ENCODE measurements at regions not wholly inside any gene's neighbourhood (a gene's known extent, or its start where the extent isn't known, plus 50 kb on each side); places are given as distances from the start of the nearest gene placed in this dataset.
"Not testable (repeated sequence)": the region's sequence is repeated elsewhere in the genome, so short reads cannot be mapped to it uniquely, and the experiment has no call there.

DNA sequence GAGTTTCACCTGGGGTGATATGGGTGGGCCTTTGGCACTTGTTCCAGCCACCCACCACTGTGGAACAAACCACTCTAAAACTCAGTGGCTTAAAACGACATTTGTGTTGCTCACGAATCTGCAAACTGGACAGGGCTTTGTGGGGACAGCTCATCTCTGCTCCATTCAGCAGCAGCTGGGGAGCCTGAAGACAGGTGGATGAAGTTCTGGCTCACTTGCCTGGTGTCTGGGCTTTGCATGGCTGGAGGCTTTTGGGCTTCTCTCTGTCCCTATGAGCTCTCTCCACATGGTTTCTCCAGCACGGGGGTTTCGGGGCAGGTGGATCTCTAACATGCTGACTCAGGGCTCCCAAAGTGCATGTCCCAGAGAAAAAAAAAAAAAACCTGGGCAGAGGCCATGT is 93.0 kb upstream of the GLI2 start:
- no peak for DNase-seq (ENCODE audit: low read depth, low spot score)
- no peak overlapping the region for H3K4me3 ChIP-seq (ENCODE audit: low read length)

DNA sequence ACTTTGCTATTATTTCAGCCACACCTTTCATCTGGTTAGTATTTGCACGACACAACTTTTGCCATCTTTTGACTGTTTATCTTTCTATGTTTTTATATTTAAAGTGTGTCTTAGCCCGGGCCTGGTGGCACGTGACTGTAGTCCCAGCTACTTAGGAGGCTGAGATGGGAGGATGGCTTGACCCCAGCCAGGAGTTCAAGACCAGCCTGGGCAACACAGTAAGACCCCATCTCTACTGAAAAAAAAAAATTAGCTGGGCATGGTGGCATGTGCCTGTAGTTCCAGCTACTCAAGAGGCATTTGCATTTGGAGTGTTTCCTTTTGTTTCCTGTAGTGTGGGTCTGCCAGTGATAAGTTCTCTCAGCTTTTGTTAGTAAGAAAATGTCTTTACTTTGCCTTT is 88.7 kb upstream of the GLI2 start:
- DNase-seq (ENCODE audit: low read depth, low spot score): no peak

DNA sequence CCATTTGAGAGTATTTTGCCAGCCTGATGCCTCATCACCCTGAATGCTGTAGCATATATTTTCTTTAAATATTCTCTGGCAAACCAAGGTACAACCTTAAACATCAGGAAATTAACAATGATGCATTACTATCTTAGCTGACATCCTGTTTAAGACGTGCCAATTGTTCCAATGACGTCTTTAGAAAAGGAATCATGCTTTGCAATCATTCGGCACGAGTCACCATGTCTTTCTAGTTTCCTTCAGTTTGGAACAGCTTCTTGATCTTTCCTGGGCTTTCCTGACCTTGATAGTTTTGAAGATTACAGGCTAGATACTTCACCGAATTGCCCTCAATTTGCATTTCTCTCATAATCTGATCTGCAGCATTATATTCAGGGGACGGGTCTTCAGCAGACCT is 88.2 kb upstream of the GLI2 start:
- DNase-seq (ENCODE audit: low read depth, low spot score): no peak
- no peak overlapping the region for H3K4me3 ChIP-seq (ENCODE audit: low read length)

More for the DNA sequence above, 88.7 kb upstream of the GLI2 start:
- H3K4me3 ChIP-seq (ENCODE audit: low read length): no peak overlapping the region

DNA sequence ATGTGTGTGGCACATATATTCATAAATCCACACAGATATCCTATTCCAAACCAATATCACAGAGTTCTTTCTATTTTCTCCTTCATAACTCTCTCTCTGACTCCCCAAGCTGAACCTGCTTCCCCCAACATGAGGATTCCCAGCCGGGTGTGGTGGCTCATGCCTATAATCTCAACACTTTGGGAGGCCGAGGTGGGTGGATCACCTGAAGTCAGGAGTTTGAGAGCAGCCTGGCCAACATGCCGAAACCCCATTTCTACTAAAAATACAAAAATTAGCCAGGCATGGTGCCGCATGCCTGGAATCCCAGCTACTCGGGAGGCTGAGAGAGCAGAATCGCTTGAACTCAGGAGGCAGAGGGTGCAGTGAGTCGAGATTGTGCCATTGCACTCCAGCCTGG is 86.3 kb upstream of the GLI2 start:
- DNase-seq (ENCODE audit: low read depth, low spot score); H3K4me3 ChIP-seq (ENCODE audit: low read length): not testable (repeated sequence)

DNA sequence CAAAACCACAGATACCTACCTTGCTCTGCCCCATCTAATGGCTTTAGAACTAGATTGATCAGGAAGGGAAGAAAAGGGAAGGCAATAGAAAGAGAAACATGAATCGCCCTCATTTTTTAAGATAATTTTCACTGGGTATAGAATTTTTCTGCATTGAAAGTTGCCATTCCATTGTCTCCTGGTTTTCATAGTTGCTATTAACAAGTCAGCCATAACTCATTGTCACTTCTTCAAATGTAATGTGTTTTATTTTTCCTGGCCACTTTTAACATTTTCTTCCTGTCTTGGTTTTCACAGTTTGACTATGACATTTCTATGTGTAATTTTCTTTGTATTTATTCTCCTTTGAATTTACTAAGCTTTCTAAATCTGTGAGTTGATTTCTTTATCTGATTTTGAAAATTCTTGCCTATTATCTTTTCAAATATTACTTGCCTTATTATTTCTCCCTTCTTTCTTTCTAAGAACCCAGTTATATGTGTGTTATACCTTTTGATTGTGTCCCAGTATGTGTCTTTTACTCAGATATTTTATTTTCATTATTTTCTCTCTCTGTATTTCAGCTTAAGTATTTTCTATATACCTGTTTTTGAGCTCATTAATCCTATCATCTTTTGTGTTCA is 85.5 kb upstream of the GLI2 start:
- no peak for DNase-seq (ENCODE audit: low read depth, low spot score)
- no peak overlapping the region for H3K4me3 ChIP-seq (ENCODE audit: low read length)

DNA sequence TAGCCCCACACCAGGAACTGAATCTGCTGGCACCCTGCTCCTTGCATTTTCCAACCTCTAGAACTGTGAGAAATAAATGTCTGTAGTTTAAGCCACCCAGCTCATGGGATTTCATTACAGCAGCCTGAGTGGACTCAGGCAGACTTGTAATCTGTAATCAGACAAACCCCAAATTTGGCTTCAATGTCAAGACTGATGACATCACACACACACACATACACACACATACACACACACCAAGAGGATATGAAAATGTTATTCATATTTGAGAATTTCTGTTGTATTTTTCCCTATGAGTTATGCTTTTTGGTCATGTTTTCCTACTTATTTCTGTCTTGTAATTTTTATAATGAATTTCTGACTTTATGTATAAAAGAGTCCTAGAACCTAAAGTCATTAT is 83.8 kb upstream of the GLI2 start:
- H3K4me3 ChIP-seq (ENCODE audit: low read length): no peak overlapping the region
- no peak for DNase-seq (ENCODE audit: low read depth, low spot score)

DNA sequence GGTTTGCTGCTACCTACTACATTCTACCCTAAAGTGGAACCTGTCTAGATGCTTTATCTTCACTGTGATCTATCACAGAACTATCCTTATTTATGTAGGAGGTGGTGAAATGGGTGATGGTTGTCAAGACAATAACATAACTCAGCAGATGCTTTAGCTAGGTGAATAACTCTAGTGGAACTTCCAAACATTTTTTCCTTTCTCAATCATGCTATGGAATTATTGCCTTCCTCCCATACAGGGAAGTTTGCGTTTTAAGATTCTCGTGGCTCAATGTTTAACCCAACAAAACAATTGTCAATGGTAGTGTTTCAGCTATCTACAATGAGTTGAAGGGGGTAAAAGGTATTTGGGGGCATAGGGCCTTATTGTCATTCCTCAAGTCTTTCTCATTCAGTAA is 82.6 kb upstream of the GLI2 start:
- H3K4me3 ChIP-seq (ENCODE audit: low read length): no peak overlapping the region
- no peak for DNase-seq (ENCODE audit: low read depth, low spot score)

DNA sequence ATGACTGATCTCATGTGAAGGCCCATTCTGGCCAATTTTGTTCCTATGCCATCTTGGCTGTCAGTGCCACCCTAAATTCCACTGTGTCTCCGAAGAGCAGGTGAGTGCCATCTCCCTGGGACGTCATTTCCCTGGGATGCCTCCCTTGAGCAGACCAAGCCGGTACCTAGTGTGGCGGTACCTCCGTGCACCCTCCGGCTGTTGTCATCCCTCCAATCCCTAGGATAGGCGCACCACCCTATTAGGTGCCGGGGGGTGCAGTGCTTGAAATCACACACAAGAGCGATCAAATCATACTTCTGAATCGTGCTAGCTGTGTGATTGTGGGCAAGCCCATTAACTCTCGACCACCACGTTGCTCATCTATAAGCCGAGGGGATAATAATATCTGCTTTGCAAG is 81.8 kb upstream of the GLI2 start:
- H3K4me3 ChIP-seq (ENCODE audit: low read length): no peak overlapping the region
- DNase-seq (ENCODE audit: low read depth, low spot score): no peak

DNA sequence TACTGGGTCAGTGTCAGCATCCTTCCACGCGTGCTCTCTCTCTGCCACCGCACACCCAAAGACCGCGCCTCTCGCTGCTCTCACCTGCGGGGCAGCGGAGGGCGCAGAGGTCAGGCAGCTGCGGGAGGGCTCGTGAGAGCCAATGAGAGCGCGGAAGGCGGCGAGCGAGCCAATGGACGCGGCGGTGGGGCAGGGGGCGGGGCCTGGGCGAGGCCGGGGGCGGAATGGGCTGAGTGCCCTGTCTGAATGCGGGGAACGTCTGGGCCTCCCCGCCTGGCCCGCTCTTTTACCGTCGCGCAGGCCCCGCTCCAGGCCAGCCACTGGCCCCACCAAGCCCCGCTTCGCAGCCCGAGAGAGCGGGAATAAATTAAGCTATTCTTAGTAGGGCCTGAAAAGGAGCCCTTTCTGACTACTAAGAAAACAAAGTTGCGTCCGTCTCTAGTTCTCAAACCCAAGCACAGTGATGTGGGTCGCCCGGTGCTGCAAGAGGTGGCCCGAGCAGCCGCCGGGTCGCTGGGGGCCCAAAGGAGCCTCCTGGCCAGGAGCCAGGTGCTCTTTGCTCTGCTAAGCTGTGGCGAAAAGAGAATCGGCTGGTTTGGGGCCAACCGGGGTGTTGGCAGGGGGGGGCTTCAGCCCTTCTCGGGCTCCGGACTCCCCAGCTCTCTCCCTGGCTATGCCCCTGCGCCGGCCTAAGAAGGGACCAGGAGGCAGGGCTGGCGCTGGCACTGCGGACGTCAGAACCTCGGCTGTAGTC is 81.1 kb upstream of the GLI2 start:
- no peak for DNase-seq (ENCODE audit: low read depth, low spot score)
- no peak overlapping the region for H3K4me3 ChIP-seq (ENCODE audit: low read length)

DNA sequence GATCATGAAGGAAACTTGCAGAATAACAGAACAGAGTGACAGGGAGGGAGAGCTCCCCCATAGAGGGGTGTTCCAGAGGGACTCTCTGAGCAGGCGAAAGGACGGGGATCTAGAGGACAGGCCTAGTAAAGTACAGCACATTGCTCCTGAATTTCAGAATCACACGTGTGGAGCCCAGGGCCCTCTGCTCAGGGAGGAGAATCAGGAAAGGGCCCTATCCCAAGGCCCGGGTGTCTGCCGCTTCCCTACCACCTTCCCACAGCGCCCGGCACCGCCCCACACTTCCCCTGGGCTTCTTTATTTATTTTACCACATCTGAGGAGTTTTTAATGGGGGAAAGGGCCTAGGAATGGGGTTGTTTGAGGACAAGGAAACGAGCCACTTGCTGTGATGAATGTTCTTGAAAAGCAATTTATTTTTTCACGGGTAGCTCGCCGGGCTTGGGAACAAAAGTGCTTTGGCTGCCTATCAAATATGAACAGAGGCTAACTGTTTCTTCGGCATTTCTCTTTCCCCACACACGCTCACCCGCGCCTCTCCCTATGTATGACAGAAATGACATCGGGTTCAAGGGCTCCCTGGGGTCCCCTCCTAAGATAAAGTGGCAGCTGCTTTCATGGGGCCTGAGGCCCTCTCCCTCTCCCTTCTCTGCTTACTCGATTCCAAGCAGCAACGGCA is 79.3 kb upstream of the GLI2 start:
- no peak for DNase-seq (ENCODE audit: low read depth, low spot score)
- no peak overlapping the region for H3K4me3 ChIP-seq (ENCODE audit: low read length)

DNA sequence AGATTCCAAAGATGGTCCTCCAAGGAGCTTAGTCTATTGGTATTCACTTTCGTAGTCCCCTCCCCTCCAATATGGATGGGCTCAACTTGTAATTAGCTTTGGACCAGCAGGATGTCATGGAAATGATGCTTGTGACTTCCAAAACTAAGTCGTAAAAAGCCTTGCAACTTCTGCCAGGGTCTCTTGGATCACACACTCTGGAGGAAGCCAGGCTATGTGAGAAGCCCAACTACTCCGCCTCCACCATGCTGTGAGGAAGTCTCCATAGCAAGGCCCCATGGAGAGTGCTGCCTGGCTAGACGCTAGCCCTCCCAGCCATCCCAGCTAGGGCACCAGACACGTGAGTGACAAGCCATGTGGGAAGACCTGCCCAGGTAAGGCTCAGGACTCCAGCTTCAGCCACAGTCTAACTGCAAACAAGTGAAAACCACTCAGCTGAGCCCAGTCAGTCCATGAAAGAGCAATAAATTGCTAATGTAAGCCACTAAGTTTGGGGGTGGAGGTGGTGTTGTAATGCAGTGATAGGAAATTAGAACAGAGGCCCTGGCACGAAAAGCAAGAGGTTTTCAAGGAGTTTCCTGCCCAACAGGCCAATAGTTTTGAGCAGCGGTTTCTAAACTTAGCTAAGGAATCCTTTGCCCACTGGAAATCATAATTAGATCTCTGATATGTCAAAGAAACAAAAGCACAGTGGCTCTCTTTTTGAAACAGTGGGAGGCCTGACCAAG is 77.5 kb upstream of the GLI2 start:
- no peak overlapping the region for H3K4me3 ChIP-seq (ENCODE audit: low read length)
- DNase-seq (ENCODE audit: low read depth, low spot score): no peak

DNA sequence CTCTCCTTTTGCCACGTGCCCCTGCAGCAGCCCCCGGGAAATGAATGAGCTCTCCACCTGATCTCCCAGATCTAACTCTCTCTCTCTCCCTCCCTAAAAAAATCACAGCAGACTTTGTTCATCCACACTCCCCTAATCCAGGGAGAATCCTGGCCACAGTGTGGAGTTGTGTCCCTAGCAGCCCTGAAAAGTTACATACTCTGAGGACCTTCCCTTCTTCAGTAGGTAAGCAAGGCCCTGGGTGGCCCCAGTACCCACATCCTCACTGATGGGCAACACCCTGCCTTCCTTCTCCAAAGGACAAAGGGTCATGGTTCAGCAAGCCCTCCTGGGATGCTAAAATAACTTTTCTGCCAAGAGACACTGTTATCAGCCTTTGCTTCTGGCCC is 76.9 kb upstream of the GLI2 start:
- H3K4me3 ChIP-seq (ENCODE audit: low read length): no peak overlapping the region
- DNase-seq (ENCODE audit: low read depth, low spot score): no peak

DNA sequence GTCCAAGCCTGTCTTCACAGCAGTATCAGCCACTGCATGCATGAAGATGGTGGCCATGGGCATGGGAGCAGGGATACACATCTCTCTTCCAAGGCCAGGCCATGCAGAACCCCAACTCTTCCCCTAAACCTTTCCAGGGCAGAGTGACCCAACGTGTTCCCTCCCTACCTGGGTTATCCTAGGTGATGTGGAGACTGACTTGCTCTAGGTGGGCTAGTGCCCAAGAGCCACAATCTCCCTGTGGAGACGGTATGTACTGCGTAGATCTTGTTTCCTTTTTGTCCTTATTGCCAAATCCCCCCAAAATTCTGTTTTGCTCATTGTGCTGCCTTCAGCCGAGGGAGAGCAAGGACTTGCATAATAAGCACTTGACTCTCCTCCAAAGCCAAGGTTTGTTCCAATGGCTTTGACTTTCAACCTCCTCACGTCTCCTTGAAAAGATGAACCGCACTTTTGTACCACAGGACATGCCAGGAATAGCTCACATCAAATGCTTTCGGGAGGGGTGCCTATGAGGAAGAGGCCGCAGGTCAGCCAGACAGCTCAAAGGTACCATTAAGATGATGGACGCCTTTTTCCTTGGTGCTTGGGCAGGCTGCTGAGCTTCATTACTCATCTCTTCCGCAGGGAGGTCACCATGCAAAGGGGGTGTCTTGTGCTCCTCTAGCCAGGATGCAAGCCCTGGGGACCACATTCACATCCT is 76.2 kb upstream of the GLI2 start:
- H3K4me3 ChIP-seq (ENCODE audit: low read length): no peak overlapping the region
- no peak for DNase-seq (ENCODE audit: low read depth, low spot score)

DNA sequence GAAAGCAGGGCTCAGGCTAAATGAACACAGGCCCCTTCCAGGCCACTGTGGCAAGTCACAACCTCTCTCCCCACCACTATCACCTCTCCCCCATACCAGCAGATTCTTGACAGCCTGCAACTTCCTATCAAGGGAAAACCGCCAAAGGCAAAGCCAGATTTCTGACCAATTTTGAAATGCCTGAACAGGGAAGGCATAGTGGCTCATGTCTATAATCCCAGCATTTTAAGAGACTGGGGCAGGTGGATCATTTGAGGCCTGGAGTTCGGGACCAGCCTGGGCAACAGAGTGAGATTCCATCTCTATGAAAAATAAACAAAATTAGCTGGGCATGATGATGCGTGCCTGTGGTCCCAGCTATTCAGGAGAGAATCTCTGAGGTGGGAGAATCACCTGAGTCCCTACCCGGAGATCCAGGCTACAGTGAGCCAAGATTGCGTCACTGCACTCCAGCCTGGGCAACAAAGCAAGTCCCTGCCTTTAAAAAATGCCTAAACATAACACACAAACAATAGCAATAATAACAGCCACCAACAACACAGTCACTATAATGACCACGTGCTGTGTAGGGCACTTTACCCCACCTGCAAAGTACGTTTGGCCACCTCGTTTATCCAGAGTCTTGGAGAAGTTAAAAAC is 75.5 kb upstream of the GLI2 start:
- H3K4me3 ChIP-seq (ENCODE audit: low read length): no peak overlapping the region
- no peak for DNase-seq (ENCODE audit: low read depth, low spot score)

DNA sequence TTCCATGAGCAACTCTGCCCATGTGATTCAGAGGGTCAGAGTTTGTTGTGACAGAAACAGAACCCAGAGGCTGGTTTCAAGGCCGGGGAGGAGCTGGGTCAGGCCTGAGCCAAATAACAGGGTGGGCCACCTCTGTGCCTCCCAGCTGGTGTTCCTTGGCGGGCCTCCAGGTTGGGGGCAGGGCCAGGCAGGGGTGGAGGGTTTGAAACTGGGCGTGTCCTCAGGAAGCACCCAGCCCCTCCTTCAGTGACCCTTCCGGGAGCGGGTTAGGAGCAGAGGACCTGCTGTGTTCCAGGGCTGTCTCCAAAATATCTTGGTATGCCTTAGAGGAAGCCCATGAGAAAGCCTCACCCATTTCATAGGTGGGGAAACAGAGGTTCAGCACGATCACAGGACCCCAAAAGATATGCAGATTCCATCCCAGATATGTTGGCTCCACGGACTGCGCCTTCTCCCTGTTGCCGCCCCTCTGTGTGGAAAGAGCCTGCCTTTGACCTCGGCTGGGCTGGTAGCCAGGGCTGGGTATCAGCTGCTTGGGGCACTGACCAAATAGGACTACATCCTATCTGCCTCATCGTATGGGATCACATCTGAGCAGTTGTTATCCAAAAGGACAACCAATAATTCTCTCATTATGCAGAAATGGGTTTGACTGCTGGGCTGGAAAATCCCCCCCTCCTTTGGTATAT is 74.8 kb upstream of the GLI2 start:
- no peak for DNase-seq (ENCODE audit: low read depth, low spot score)
- no peak overlapping the region for H3K4me3 ChIP-seq (ENCODE audit: low read length)

DNA sequence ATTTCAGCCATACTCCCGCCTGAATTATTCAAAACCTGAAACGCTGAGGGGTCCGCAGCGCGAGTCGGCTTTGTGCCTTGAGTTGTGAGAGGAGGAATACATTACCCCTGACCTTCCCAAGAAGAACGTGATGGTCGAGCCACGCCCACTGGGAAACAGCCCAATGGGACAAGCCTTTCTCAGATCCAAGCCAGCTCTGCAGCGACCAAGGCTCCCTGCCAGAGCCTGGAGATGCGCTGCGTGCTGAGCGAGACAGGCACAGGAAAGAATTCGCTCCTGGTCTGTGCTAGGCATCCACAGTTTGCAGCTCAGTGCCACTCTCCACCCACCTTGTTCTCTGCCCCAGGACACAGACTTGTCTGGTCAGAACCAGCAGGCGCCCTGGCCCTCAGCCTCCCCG is 74.1 kb upstream of the GLI2 start:
- no peak overlapping the region for H3K4me3 ChIP-seq (ENCODE audit: low read length)
- no peak for DNase-seq (ENCODE audit: low read depth, low spot score)

DNA sequence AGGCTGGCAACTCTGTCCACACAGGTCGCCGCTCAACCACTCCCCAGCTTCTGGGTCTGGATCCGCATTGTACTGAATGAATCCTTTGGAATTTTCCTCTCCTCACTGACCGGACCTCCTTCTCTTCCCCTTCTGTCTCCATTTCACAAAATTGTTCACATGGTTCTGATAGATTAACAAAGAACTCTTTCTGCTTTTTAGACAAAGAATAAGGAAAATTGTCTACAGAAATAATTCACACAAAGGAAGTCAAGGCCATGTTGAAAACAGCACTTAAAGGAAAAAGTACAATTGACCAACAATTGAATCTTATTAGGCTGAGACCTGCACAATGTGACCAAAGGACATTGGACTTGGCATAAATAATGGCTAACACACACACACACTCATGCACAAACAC is 73.6 kb upstream of the GLI2 start:
- no peak for DNase-seq (ENCODE audit: low read depth, low spot score)
- H3K4me3 ChIP-seq (ENCODE audit: low read length): no peak overlapping the region

DNA sequence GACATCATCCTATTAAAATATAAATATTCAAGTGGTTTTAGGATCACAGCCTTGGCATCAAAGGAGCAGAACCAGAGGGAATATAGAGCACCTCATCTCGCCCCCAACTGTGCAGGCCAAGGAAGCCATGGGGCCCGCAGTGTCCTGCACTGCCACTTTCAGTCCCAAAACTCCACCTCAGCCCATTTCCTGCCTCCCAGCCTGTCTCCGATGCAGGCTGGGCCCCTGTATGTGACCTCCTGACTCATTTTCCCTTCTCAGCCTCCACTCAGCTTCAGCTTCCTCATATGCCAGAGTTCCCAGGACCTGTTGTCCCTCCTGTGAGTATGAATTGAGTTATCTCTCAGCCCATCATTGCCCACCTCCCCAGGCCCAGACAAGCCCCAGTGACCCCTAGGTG is 72.9 kb upstream of the GLI2 start:
- H3K4me3 ChIP-seq (ENCODE audit: low read length): no peak overlapping the region
- DNase-seq (ENCODE audit: low read depth, low spot score): no peak
